ENCODE measurements at regions not wholly inside any gene's neighbourhood (a gene's known extent, or its start where the extent isn't known, plus 50 kb on each side); places are given as distances from the start of the nearest gene placed in this dataset.
"Not testable (repeated sequence)": the region's sequence is repeated elsewhere in the genome, so short reads cannot be mapped to it uniquely, and the experiment has no call there.

DNA sequence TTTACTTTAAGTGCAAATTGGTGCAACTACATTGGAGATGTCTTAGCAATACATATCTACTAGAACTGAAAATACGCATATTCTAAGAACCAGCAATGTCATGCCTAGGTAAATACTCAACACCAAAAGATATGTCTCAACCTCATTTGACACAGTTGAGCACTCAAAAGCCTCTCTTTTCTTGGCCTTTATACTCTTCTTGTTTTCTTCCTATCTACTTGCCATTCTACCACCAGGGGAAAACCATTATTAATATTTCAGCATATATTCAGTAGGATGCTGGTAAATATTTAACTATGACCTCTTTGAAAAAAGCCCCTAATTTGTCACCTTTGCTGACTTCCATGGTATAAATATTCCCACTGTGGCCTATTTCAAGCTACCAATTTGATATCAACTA, 443.8 kb downstream of the LRRC70 start:
- WGBS, 3 donors, result 94 to 95% (median 95%) methylated on average over 1 of the region's 1 CpG
- Histone ChIP-seq H3K4me3 (no peak overlapping the region), H3K4me1 (no peaks in the 10 kb centered on the region), H3K36me3 (ENCODE audit: insufficient read depth in 1 of 2, low read depth in 1 of 2) (no peaks in the 10 kb centered on the region), H3K27ac (no peak overlapping the region), H3K27me3 (ENCODE audit: insufficient read depth in 3 of 3, low read length in 2 of 3) (no peaks in the 10 kb centered on the region), H3K9me3 (peaks cover 18% of the 10 kb centered on the region)
- intact Hi-C loops (cut with DNase I), result no loop called here
- ATAC-seq (no peak), DNase-seq (no peak)
- TF ChIP-seq CTCF (IDR thresholded peaks at IDR 0.05), result no peak

DNA sequence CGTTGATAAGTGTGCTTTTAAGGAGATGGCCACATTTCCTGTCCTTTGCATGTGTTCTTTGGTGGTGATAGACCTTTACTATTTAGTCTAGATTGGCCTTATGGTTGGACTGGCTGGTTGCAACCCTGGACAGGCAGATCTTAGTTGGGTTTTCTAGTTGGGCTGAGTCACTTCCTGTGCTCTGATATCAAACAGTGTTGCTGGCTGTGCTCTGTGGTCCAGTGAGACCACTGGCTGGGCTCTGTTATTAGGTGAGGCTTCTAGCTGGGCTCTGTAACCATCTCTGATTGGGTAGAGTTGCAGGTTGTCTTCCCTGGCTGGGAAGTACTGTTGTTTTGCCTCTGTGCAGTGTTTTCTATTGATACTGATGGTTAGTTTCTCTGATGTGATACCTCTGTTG, 432.5 kb downstream of the LRRC70 start:
- Histone ChIP-seq H3K27ac (no peak overlapping the region), H3K27me3 (ENCODE audit: insufficient read depth in 3 of 3, low read length in 2 of 3) (no peaks in the 10 kb centered on the region), H3K4me3 (no peak overlapping the region), H3K9me3 (peaks cover 4% of the 10 kb centered on the region), H3K4me1 (no peaks in the 10 kb centered on the region), H3K36me3 (ENCODE audit: insufficient read depth in 1 of 2, low read depth in 1 of 2) (no peaks in the 10 kb centered on the region)
- intact Hi-C loops (cut with DNase I), result no loop called here
- DNase-seq (no peak), ATAC-seq (no peak)
- no peak for TF ChIP-seq CTCF (IDR thresholded peaks at IDR 0.05)
- WGBS, 3 donors, result 51 to 64% (median 56%) methylated on average over 1 of the region's 1 CpG

DNA sequence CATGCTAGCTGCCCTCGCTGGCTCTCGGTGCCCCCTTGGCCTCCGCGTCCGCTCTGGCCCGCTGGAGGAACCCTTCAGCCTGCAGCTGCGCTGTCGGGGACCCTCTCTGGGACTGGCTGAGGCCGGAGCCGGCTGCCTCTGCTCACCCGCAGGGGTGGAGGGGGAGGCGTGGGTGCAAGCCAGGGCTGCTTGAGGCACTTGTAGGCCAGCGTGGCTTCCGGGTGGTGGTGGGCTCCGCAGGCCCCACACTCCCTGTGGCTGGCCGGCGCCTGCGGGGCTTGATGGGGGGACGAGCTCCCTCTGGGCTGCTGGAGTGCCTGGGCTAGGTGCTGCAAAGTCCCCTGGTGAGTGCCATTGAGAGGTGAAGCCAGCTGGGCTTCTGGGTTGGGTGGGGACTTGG, 429.6 kb downstream of the LRRC70 start:
- Histone ChIP-seq H3K36me3 (ENCODE audit: insufficient read depth in 1 of 2, low read depth in 1 of 2) (no peaks in the 10 kb centered on the region), H3K27me3 (ENCODE audit: insufficient read depth in 3 of 3, low read length in 2 of 3) (no peaks in the 10 kb centered on the region), H3K27ac (no peak overlapping the region), H3K4me1 (no peaks in the 10 kb centered on the region), H3K4me3 (no peak overlapping the region), H3K9me3 (peaks cover 4% of the 10 kb centered on the region)
- no peak for TF ChIP-seq CTCF (IDR thresholded peaks at IDR 0.05)
- intact Hi-C loops (cut with DNase I), result no loop called here
- 92 to 96% (median 94%) methylated on average over 19 of the region's 19 CpGs for WGBS, 3 donors
- DNase-seq, result no peak
- no peak for ATAC-seq

- H3K9me3 ChIP-seq; intact Hi-C loops (cut with DNase I); H3K4me1 ChIP-seq; DNase-seq; H3K27me3 ChIP-seq (ENCODE audit: insufficient read depth in 3 of 3, low read length in 2 of 3); H3K27ac ChIP-seq; H3K36me3 ChIP-seq (ENCODE audit: insufficient read depth in 1 of 2, low read depth in 1 of 2); H3K4me3 ChIP-seq; ATAC-seq: not testable (repeated sequence)
- WGBS, 3 donors, result 46 to 48% (median 47%) methylated on average over 1 of the region's 1 CpG
Measured at GRCh38 chr5:62994842-62995241, 416.2 kb downstream of the LRRC70 start.

DNA sequence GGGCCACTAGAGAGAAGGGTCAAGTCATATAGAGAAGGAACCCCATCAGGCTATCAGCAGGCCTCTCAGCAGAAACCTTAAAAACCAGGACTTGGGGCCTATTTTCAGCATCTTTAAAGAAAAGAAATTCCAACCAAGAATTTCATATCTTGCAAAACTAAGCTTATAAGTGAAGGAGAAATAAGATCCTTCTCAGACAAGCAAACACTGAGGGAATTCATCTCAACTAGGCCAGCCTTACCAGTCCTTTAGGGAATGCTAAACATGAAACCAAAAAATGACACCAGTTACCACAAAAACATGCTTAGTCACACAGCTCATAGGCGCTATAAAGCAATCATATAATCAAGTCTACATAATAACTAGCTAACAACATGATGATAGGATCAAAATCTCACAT, 407.1 kb downstream of the LRRC70 start:
- no peak for DNase-seq
- Histone ChIP-seq H3K4me1 (no peaks in the 10 kb centered on the region), H3K9me3 (peaks cover 13% of the 10 kb centered on the region), H3K4me3 (no peak overlapping the region), H3K27me3 (ENCODE audit: insufficient read depth in 3 of 3, low read length in 2 of 3) (no peaks in the 10 kb centered on the region), H3K27ac (no peak overlapping the region), H3K36me3 (ENCODE audit: insufficient read depth in 1 of 2, low read depth in 1 of 2) (no peaks in the 10 kb centered on the region)
- 68 to 80% (median 72%) methylated on average over 1 of the region's 1 CpG for WGBS, 3 donors
- no peak for TF ChIP-seq CTCF (IDR thresholded peaks at IDR 0.05)
- no peak for ATAC-seq
- intact Hi-C loops (cut with DNase I), result no loop called here
